Mammary epithelial cell (primary cell): ENCODE measurements at regions not wholly inside any gene's neighbourhood (a gene's known extent, or its start where the extent isn't known, plus 50 kb on each side); places are given as distances from the start of the nearest gene placed in this dataset.

Experiments
- EZH2 ChIP-seq: IDR thresholded peaks from 2 replicates; pipeline ENCODE4 v1.6.1; 2012; ENCODE audit warnings: low read length, inconsistent platforms, borderline replicate concordance
- TF ChIP-seq, protein P1 (sequence below), 2 donors: IDR thresholded peaks in 1 of 2; conservative IDR thresholded peaks in 1 of 2; 2 replicates each; pipeline ENCODE4 v1.5.1; 2011 to 2012; ENCODE audit warnings: inconsistent platforms in 2 of 2, low read length in 2 of 2, mild to moderate bottlenecking in 2 of 2, control low read depth in 1 of 2, low read depth in 1 of 2; ENCODE audit not compliant: insufficient read depth in 1 of 2; ENCODE audit errors: extremely low read depth in 1 of 2

DNA sequence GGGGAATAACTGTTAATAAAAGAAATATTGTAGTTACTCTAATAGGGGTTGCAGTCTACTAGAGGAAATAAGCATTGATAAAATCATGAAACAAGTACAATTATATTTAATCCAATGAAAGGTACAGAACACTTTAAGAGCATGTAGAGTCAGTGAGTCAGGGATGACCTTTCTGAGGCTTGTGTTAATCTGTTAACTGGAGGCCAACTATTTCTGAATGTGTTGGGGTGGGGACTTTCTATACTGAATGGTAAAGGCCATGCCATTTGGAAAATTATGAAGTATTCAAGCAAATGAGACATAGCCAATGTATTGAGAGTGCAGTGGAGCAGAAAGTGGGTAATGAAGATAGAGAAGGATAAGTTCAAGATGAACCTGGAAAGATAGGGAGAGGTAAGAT is 646.2 kb downstream of the ADGRL2 start:
- TF ChIP-seq, protein P1, sequence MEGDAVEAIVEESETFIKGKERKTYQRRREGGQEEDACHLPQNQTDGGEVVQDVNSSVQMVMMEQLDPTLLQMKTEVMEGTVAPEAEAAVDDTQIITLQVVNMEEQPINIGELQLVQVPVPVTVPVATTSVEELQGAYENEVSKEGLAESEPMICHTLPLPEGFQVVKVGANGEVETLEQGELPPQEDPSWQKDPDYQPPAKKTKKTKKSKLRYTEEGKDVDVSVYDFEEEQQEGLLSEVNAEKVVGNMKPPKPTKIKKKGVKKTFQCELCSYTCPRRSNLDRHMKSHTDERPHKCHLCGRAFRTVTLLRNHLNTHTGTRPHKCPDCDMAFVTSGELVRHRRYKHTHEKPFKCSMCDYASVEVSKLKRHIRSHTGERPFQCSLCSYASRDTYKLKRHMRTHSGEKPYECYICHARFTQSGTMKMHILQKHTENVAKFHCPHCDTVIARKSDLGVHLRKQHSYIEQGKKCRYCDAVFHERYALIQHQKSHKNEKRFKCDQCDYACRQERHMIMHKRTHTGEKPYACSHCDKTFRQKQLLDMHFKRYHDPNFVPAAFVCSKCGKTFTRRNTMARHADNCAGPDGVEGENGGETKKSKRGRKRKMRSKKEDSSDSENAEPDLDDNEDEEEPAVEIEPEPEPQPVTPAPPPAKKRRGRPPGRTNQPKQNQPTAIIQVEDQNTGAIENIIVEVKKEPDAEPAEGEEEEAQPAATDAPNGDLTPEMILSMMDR (conservative IDR thresholded peaks at IDR 0.05 in 1 of 2, IDR thresholded peaks at IDR 0.05 in 1 of 2; ENCODE audit: extremely low read depth in 1 of 2, insufficient read depth in 1 of 2, low read depth in 1 of 2, low read length in 2 of 2): no peak
- TF ChIP-seq EZH2: no peak
